OCI-LY1 (cell line): ENCODE measurements at regions not wholly inside any gene's neighbourhood (a gene's known extent, or its start where the extent isn't known, plus 50 kb on each side); places are given as distances from the start of the nearest gene placed in this dataset.

Experiments
- CTCF ChIP-seq: fragments of 200-600 bp; sonication (generic), shearing (Covaris generic); IDR thresholded peaks from 2 replicates; pipeline ENCODE4 v1.5.1; 2017; ENCODE audit warnings: mild to moderate bottlenecking, antibody characterized with exemption, low read length, moderate library complexity, mixed read lengths
- EZH2 ChIP-seq: fragments of 200-600 bp; sonication (generic), shearing (Covaris generic); IDR thresholded peaks from 2 replicates; pipeline ENCODE4 v1.8.0; 2017; ENCODE audit warnings: borderline replicate concordance, mixed run types, mild to moderate bottlenecking, antibody characterized with exemption, low read length, moderate library complexity, mixed read lengths

GRCh38 chr1:238552271-238552670, 661.5 kb upstream of the ZP4 start:
- no peak for TF ChIP-seq CTCF
- TF ChIP-seq EZH2: no peak
